Liver (tissue), 8 donors: ENCODE measurements at regions not wholly inside any gene's neighbourhood (a gene's known extent, or its start where the extent isn't known, plus 50 kb on each side); places are given as distances from the start of the nearest gene placed in this dataset.

Experiments
- DNase-seq: peaks from one replicate; pipeline ENCODE4 v3.0.0-alpha.2; 2017; ENCODE audit warnings: low spot score
- H3K27ac ChIP-seq, 2 donors: one replicate each; pipeline ENCODE4 v1.7.0; 2013; ENCODE audit warnings: inconsistent platforms in 2 of 2, low read length in 2 of 2, control low read depth in 1 of 2, low read depth in 1 of 2, mild to moderate bottlenecking in 1 of 2
- H3K27me3 ChIP-seq, 4 donors: one replicate each; pipeline versions ENCODE4 v1.6.1 to v1.7.0; 2013; ENCODE audit warnings: low read length in 3 of 4, inconsistent platforms in 1 of 4, mild to moderate bottlenecking in 1 of 4, moderate library complexity in 1 of 4; ENCODE audit not compliant: control insufficient read depth in 4 of 4, insufficient read depth in 4 of 4
- H3K36me3 ChIP-seq, 4 donors: one replicate each; pipeline versions ENCODE4 v1.6.1 to v1.7.0; 2013; ENCODE audit warnings: low read length in 3 of 4, mild to moderate bottlenecking in 3 of 4, low read depth in 1 of 4, moderate library complexity in 1 of 4; ENCODE audit not compliant: control insufficient read depth in 4 of 4, insufficient read depth in 3 of 4
- H3K4me1 ChIP-seq, 4 donors: one replicate each; pipeline versions ENCODE4 v1.6.1 to v1.7.0; 2013; ENCODE audit warnings: low read length in 3 of 4, mild to moderate bottlenecking in 3 of 4, moderate library complexity in 1 of 4; ENCODE audit not compliant: control insufficient read depth in 4 of 4, insufficient read depth in 4 of 4
- H3K4me3 ChIP-seq, 3 donors: one replicate each; pipeline versions ENCODE4 v1.6.1 to v1.7.0; 2013; ENCODE audit warnings: low read length in 3 of 3, control low read depth in 1 of 3, low read depth in 1 of 3, mild to moderate bottlenecking in 1 of 3
- H3K9ac ChIP-seq, 2 donors: one replicate each; pipeline ENCODE4 v1.7.0; 2013; ENCODE audit warnings: low read length in 2 of 2, mild to moderate bottlenecking in 2 of 2, moderate library complexity in 2 of 2, control low read depth in 1 of 2, low read depth in 1 of 2
- H3K9me3 ChIP-seq, 4 donors: one replicate each; pipeline versions ENCODE4 v1.6.1 to v1.7.0; 2013; ENCODE audit warnings: low read length in 3 of 4; ENCODE audit not compliant: control insufficient read depth in 4 of 4
- FOXA1 ChIP-seq: IDR thresholded peaks from 2 replicates; pipeline ENCODE4 v1.6.1; 2016; ENCODE audit warnings: antibody characterized with exemption
- FOXA2 ChIP-seq: IDR thresholded peaks from 2 replicates; pipeline ENCODE4 v1.6.1; 2016; ENCODE audit warnings: antibody characterized with exemption
- HNF4A ChIP-seq, 2 donors: conservative IDR thresholded peaks; 2 replicates each; pipeline ENCODE4 v1.6.1; 2016; ENCODE audit warnings: antibody characterized with exemption in 2 of 2, mild to moderate bottlenecking in 2 of 2
- HNF4G ChIP-seq: IDR thresholded peaks from 2 replicates; pipeline ENCODE4 v1.6.1; 2016; ENCODE audit warnings: antibody characterized with exemption
- JUND ChIP-seq, 2 donors: IDR thresholded peaks; 2 replicates each; pipeline ENCODE4 v1.6.1; 2016; ENCODE audit warnings: antibody characterized with exemption in 2 of 2
- TAF1 ChIP-seq: conservative IDR thresholded peaks from 2 replicates; pipeline ENCODE4 v1.6.1; 2016; ENCODE audit warnings: antibody characterized with exemption, mild to moderate bottlenecking
- YY1 ChIP-seq: IDR thresholded peaks from 2 replicates; pipeline ENCODE4 v1.6.1; 2016; ENCODE audit warnings: antibody characterized with exemption, mild to moderate bottlenecking
- WGBS: extraction: QIAGEN DNeasy Blood & Tissue Kit; methylation state at CpG from one replicate; pipeline ENCODE4 v1.1.7; 2013; 5-methylcytosine and 5-hydroxymethylcytosine counted together
- TF ChIP-seq, protein P1 (sequence below): IDR thresholded peaks from 2 replicates; pipeline ENCODE4 v1.6.1; 2016; ENCODE audit warnings: antibody characterized with exemption, mild to moderate bottlenecking
- TF ChIP-seq, protein P2 (sequence below): IDR thresholded peaks from 2 replicates; pipeline ENCODE4 v1.6.1; 2016; ENCODE audit warnings: antibody characterized with exemption
- TF ChIP-seq, protein P3 (sequence below): IDR thresholded peaks from 2 replicates; pipeline ENCODE4 v1.6.1; 2016; ENCODE audit warnings: antibody characterized with exemption
- TF ChIP-seq, protein P4 (sequence below): fragments of 150-350 bp; IDR thresholded peaks from 2 replicates; pipeline ENCODE4 v1.5.1; 2017; ENCODE audit warnings: improper control_type of control experiment, low read depth, low read length; ENCODE audit not compliant: missing input control
- donor health status: healthy.
- donor health status: healthy.
- donor health status: healthy.
- donor health status: healthy.
- donor health status: healthy.

DNA sequence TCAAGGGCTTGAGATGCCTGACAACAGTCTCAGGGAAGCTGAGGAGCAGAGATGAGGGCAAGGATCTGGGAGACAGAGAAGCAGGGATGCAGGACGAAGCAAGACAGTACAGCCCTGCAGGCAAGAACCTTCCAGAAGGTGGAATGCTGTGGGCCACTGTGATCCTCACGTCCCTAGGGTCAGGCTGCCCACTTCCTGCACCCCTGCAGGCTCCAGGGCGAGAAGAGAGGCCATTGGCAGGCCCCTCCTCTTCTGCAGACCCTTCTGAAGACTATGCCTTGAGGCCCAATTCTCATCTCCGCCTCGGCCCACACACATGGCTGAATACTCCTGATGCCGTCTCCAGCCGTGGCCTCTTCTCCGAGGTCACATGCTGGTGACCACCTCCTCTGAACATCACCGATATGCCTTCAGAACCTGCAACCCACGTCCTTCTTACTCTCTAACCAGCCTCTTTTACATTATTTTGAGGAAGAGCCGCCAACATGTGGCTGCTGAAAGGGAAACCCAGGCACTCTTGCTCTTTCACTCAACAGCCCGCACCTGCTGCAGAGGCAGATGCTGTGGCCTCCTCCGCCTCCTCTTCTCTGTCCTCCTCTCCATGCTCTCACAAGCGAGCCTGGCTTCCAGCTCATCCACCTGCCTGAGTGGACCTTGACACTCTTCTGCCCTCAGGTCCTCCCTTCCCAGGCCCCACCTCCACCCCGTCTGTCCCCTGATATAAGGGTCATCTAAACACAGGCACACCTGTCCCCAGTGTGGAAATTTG is 181.5 kb downstream of the IRX2 start:
- WGBS = 73% methylated on average over 15 of the region's 15 CpGs
- Histone ChIP-seq H3K9me3 (no peaks in the 10 kb centered on the region), H3K4me3 (no peak overlapping the region), H3K9ac (no peak overlapping the region), H3K4me1 (no peaks in the 10 kb centered on the region), H3K27me3 (no peaks in the 10 kb centered on the region), H3K36me3 (no peaks in the 10 kb centered on the region), H3K27ac (no peak overlapping the region)
- no peak for DNase-seq
- TF ChIP-seq FOXA1 (no peak), HNF4A (conservative IDR thresholded peaks at IDR 0.05) (no peak), JUND (IDR thresholded peaks at IDR 0.05) (no peak), FOXA2 (no peak), TAF1 (no peak), HNF4G (no peak), YY1 (no peak)
- TF ChIP-seq, protein P1, sequence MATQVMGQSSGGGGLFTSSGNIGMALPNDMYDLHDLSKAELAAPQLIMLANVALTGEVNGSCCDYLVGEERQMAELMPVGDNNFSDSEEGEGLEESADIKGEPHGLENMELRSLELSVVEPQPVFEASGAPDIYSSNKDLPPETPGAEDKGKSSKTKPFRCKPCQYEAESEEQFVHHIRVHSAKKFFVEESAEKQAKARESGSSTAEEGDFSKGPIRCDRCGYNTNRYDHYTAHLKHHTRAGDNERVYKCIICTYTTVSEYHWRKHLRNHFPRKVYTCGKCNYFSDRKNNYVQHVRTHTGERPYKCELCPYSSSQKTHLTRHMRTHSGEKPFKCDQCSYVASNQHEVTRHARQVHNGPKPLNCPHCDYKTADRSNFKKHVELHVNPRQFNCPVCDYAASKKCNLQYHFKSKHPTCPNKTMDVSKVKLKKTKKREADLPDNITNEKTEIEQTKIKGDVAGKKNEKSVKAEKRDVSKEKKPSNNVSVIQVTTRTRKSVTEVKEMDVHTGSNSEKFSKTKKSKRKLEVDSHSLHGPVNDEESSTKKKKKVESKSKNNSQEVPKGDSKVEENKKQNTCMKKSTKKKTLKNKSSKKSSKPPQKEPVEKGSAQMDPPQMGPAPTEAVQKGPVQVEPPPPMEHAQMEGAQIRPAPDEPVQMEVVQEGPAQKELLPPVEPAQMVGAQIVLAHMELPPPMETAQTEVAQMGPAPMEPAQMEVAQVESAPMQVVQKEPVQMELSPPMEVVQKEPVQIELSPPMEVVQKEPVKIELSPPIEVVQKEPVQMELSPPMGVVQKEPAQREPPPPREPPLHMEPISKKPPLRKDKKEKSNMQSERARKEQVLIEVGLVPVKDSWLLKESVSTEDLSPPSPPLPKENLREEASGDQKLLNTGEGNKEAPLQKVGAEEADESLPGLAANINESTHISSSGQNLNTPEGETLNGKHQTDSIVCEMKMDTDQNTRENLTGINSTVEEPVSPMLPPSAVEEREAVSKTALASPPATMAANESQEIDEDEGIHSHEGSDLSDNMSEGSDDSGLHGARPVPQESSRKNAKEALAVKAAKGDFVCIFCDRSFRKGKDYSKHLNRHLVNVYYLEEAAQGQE = no peak
- TF ChIP-seq, protein P2, sequence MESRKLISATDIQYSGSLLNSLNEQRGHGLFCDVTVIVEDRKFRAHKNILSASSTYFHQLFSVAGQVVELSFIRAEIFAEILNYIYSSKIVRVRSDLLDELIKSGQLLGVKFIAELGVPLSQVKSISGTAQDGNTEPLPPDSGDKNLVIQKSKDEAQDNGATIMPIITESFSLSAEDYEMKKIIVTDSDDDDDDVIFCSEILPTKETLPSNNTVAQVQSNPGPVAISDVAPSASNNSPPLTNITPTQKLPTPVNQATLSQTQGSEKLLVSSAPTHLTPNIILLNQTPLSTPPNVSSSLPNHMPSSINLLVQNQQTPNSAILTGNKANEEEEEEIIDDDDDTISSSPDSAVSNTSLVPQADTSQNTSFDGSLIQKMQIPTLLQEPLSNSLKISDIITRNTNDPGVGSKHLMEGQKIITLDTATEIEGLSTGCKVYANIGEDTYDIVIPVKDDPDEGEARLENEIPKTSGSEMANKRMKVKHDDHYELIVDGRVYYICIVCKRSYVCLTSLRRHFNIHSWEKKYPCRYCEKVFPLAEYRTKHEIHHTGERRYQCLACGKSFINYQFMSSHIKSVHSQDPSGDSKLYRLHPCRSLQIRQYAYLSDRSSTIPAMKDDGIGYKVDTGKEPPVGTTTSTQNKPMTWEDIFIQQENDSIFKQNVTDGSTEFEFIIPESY = no peak
- TF ChIP-seq, protein P3, sequence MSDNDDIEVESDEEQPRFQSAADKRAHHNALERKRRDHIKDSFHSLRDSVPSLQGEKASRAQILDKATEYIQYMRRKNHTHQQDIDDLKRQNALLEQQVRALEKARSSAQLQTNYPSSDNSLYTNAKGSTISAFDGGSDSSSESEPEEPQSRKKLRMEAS = no peak

DNA sequence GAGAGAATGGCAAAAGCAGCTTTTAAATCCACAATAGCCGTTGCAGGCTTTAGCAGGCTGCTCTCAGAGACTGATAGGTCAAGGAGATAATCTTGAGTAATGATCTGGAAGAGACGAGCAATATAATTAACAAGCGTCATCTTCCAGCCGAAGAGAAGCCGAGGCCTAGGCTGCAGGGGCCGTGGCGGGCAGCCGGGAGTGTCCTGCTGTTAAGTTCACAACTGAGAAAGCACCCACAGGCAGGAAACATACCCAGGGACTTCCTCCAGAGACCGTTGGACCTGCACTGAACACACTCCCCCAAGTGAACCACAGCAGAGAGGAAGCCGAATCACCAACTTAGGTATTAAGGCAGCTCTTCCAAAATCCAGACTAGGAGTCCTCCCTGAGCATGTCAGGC is 182.3 kb downstream of the IRX2 start:
- WGBS = 68% methylated on average over 10 of the region's 10 CpGs
- no peaks in the 10 kb centered on the region for H3K36me3 ChIP-seq
- no peak overlapping the region for H3K27ac ChIP-seq
- H3K4me3 ChIP-seq = no peak overlapping the region
- TF ChIP-seq, protein P3 = no peak
- TF ChIP-seq JUND (IDR thresholded peaks at IDR 0.05) = no peak
- no peak for TF ChIP-seq FOXA2
- TF ChIP-seq, protein P2 = no peak
- TF ChIP-seq, protein P4, sequence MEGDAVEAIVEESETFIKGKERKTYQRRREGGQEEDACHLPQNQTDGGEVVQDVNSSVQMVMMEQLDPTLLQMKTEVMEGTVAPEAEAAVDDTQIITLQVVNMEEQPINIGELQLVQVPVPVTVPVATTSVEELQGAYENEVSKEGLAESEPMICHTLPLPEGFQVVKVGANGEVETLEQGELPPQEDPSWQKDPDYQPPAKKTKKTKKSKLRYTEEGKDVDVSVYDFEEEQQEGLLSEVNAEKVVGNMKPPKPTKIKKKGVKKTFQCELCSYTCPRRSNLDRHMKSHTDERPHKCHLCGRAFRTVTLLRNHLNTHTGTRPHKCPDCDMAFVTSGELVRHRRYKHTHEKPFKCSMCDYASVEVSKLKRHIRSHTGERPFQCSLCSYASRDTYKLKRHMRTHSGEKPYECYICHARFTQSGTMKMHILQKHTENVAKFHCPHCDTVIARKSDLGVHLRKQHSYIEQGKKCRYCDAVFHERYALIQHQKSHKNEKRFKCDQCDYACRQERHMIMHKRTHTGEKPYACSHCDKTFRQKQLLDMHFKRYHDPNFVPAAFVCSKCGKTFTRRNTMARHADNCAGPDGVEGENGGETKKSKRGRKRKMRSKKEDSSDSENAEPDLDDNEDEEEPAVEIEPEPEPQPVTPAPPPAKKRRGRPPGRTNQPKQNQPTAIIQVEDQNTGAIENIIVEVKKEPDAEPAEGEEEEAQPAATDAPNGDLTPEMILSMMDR = no peak
- H3K4me1 ChIP-seq = no peaks in the 10 kb centered on the region
- DNase-seq = no peak
- no peak overlapping the region for H3K9ac ChIP-seq
- no peaks in the 10 kb centered on the region for H3K27me3 ChIP-seq
- H3K9me3 ChIP-seq = no peaks in the 10 kb centered on the region
